ENCODE measurements at regions not wholly inside any gene's neighbourhood (a gene's known extent, or its start where the extent isn't known, plus 50 kb on each side); places are given as distances from the start of the nearest gene placed in this dataset.

DNA sequence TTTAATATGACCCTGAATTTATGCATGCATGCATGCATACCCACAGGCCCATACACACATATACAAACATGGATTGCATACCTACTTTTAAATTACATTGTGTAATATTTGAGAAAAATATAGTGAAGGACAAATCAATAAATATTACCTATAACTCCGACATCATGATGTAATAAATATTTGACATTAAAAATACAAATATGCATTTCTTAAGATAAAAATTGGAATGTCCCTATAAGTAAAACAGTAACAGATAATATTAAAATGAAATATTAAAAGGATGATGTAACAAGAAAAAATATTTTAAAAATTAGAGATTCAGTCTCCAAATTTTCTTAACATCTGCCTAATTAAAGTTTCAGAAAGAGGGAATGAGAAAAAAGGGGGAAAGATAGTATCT lies 433.0 kb downstream of the MDFIC start:
- TF ChIP-seq POLR2AphosphoS5 (IDR thresholded peaks at IDR 0.05; ENCODE audit: low read depth) (no peak), EZH2 (IDR thresholded peaks at IDR 0.05; ENCODE audit: low read depth, unreplicated experiment) (no peak), CREB1 (CRISPR knock-in tag; IDR thresholded peaks at IDR 0.05; ENCODE audit: low read depth) (no peak), JUNB (IDR thresholded peaks at IDR 0.05; ENCODE audit: unreplicated experiment) (no peak), ZNF331 (CRISPR knock-in tag; IDR thresholded peaks at IDR 0.05; ENCODE audit: low read depth) (no peak), EZH2phosphoT487 (IDR thresholded peaks at IDR 0.05; ENCODE audit: unreplicated experiment) (no peak), ZNF462 (CRISPR knock-in tag; IDR thresholded peaks at IDR 0.05) (no peak), NANOG (IDR thresholded peaks at IDR 0.05; ENCODE audit: borderline replicate concordance) (no peak), STAT1 (IDR thresholded peaks at IDR 0.05; ENCODE audit: unreplicated experiment) (no peak)
- TF ChIP-seq, protein P1, sequence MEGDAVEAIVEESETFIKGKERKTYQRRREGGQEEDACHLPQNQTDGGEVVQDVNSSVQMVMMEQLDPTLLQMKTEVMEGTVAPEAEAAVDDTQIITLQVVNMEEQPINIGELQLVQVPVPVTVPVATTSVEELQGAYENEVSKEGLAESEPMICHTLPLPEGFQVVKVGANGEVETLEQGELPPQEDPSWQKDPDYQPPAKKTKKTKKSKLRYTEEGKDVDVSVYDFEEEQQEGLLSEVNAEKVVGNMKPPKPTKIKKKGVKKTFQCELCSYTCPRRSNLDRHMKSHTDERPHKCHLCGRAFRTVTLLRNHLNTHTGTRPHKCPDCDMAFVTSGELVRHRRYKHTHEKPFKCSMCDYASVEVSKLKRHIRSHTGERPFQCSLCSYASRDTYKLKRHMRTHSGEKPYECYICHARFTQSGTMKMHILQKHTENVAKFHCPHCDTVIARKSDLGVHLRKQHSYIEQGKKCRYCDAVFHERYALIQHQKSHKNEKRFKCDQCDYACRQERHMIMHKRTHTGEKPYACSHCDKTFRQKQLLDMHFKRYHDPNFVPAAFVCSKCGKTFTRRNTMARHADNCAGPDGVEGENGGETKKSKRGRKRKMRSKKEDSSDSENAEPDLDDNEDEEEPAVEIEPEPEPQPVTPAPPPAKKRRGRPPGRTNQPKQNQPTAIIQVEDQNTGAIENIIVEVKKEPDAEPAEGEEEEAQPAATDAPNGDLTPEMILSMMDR (conservative IDR thresholded peaks at IDR 0.05; ENCODE audit: low read depth in 2 of 2), result no peak
- TF ChIP-seq, protein P2, sequence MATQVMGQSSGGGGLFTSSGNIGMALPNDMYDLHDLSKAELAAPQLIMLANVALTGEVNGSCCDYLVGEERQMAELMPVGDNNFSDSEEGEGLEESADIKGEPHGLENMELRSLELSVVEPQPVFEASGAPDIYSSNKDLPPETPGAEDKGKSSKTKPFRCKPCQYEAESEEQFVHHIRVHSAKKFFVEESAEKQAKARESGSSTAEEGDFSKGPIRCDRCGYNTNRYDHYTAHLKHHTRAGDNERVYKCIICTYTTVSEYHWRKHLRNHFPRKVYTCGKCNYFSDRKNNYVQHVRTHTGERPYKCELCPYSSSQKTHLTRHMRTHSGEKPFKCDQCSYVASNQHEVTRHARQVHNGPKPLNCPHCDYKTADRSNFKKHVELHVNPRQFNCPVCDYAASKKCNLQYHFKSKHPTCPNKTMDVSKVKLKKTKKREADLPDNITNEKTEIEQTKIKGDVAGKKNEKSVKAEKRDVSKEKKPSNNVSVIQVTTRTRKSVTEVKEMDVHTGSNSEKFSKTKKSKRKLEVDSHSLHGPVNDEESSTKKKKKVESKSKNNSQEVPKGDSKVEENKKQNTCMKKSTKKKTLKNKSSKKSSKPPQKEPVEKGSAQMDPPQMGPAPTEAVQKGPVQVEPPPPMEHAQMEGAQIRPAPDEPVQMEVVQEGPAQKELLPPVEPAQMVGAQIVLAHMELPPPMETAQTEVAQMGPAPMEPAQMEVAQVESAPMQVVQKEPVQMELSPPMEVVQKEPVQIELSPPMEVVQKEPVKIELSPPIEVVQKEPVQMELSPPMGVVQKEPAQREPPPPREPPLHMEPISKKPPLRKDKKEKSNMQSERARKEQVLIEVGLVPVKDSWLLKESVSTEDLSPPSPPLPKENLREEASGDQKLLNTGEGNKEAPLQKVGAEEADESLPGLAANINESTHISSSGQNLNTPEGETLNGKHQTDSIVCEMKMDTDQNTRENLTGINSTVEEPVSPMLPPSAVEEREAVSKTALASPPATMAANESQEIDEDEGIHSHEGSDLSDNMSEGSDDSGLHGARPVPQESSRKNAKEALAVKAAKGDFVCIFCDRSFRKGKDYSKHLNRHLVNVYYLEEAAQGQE (IDR thresholded peaks at IDR 0.05; ENCODE audit: unreplicated experiment), result no peak
- TF ChIP-seq, protein P3, sequence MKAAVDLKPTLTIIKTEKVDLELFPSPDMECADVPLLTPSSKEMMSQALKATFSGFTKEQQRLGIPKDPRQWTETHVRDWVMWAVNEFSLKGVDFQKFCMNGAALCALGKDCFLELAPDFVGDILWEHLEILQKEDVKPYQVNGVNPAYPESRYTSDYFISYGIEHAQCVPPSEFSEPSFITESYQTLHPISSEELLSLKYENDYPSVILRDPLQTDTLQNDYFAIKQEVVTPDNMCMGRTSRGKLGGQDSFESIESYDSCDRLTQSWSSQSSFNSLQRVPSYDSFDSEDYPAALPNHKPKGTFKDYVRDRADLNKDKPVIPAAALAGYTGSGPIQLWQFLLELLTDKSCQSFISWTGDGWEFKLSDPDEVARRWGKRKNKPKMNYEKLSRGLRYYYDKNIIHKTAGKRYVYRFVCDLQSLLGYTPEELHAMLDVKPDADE (IDR thresholded peaks at IDR 0.05), result no peak
